ENCODE measurements at regions not wholly inside any gene's neighbourhood (a gene's known extent, or its start where the extent isn't known, plus 50 kb on each side); places are given as distances from the start of the nearest gene placed in this dataset.
A peak's percentile ranks its signal among the peaks of the same experiment; 100 is the strongest.

GRCh38 chr4:136965478-136965877 lies 566.8 kb downstream of the PCDH18 start:
- H3K4me3 ChIP-seq (ENCODE audit: low read length), result no peak overlapping the region
- no peaks in the 10 kb centered on the region for H3K9me3 ChIP-seq (replicated peaks; ENCODE audit: control insufficient read depth, low read depth, low read length)
- H3K4me1 ChIP-seq (ENCODE audit: control insufficient read depth, insufficient read depth, low read length), result no peaks in the 10 kb centered on the region
- no peaks in the 10 kb centered on the region for H3K36me3 ChIP-seq (ENCODE audit: control insufficient read depth, insufficient read depth, low read length)
- no CpG with 5 or more reads among the region's 3 CpGs for WGBS (ENCODE audit: insufficient coverage)
- no peaks in the 10 kb centered on the region for H3K27me3 ChIP-seq (ENCODE audit: control insufficient read depth, insufficient read depth, low read length)
- DNase-seq, result no peak
- H3K27ac ChIP-seq (ENCODE audit: low read length), result no peak overlapping the region

GRCh38 chr4:136962868-136963267 lies 569.4 kb downstream of the PCDH18 start:
- no peaks in the 10 kb centered on the region for H3K27me3 ChIP-seq (ENCODE audit: control insufficient read depth, insufficient read depth, low read length)
- no peak overlapping the region for H3K27ac ChIP-seq (ENCODE audit: low read length)
- DNase-seq, result no peak
- H3K36me3 ChIP-seq (ENCODE audit: control insufficient read depth, insufficient read depth, low read length), result no peaks in the 10 kb centered on the region
- H3K4me1 ChIP-seq (ENCODE audit: control insufficient read depth, insufficient read depth, low read length), result no peaks in the 10 kb centered on the region
- no CpG with 5 or more reads among the region's 2 CpGs for WGBS (ENCODE audit: insufficient coverage)
- no peak overlapping the region for H3K4me3 ChIP-seq (ENCODE audit: low read length)
- H3K9me3 ChIP-seq (replicated peaks; ENCODE audit: control insufficient read depth, low read depth, low read length), result no peaks in the 10 kb centered on the region

- no peak overlapping the region for H3K27ac ChIP-seq (ENCODE audit: low read length)
- no peaks in the 10 kb centered on the region for H3K36me3 ChIP-seq (ENCODE audit: control insufficient read depth, insufficient read depth, low read length)
- H3K27me3 ChIP-seq (ENCODE audit: control insufficient read depth, insufficient read depth, low read length), result no peaks in the 10 kb centered on the region
- H3K4me1 ChIP-seq (ENCODE audit: control insufficient read depth, insufficient read depth, low read length), result no peaks in the 10 kb centered on the region
- WGBS (ENCODE audit: insufficient coverage), result 96% methylated on average over 9 of the region's 9 CpGs
- H3K4me3 ChIP-seq (ENCODE audit: low read length), result no peak overlapping the region
- no peak for DNase-seq
- H3K9me3 ChIP-seq (replicated peaks; ENCODE audit: control insufficient read depth, low read depth, low read length), result peaks cover 3% of the 10 kb centered on the region
Observed at GRCh38 chr4:136946307-136946907, 585.9 kb downstream of the PCDH18 start.

- Histone ChIP-seq H3K36me3 (ENCODE audit: control insufficient read depth, insufficient read depth, low read length) (no peaks in the 10 kb centered on the region), H3K4me3 (ENCODE audit: low read length) (no peak overlapping the region), H3K27me3 (ENCODE audit: control insufficient read depth, insufficient read depth, low read length) (no peaks in the 10 kb centered on the region), H3K27ac (ENCODE audit: low read length) (no peak overlapping the region), H3K9me3 (replicated peaks; ENCODE audit: control insufficient read depth, low read depth, low read length) (no peaks in the 10 kb centered on the region), H3K4me1 (ENCODE audit: control insufficient read depth, insufficient read depth, low read length) (peaks cover 2% of the 10 kb centered on the region)
- no peak for DNase-seq
Observed at GRCh38 chr4:136939781-136940180, 592.5 kb downstream of the PCDH18 start.

GRCh38 chr4:136935871-136936270 lies 596.4 kb downstream of the PCDH18 start:
- no CpG with 5 or more reads among the region's 3 CpGs for WGBS (ENCODE audit: insufficient coverage)
- H3K4me1 ChIP-seq (ENCODE audit: control insufficient read depth, insufficient read depth, low read length), result peaks cover 2% of the 10 kb centered on the region
- no peak overlapping the region for H3K4me3 ChIP-seq (ENCODE audit: low read length)
- no peaks in the 10 kb centered on the region for H3K9me3 ChIP-seq (replicated peaks; ENCODE audit: control insufficient read depth, low read depth, low read length)
- no peak overlapping the region for H3K27ac ChIP-seq (ENCODE audit: low read length)
- H3K36me3 ChIP-seq (ENCODE audit: control insufficient read depth, insufficient read depth, low read length), result no peaks in the 10 kb centered on the region
- no peaks in the 10 kb centered on the region for H3K27me3 ChIP-seq (ENCODE audit: control insufficient read depth, insufficient read depth, low read length)
- peak; percentile 25 for DNase-seq

- DNase-seq, result no peak
- Histone ChIP-seq H3K9me3 (replicated peaks; ENCODE audit: control insufficient read depth, low read depth, low read length) (no peaks in the 10 kb centered on the region), H3K36me3 (ENCODE audit: control insufficient read depth, insufficient read depth, low read length) (no peaks in the 10 kb centered on the region), H3K27ac (ENCODE audit: low read length) (no peak overlapping the region), H3K4me3 (ENCODE audit: low read length) (no peak overlapping the region), H3K27me3 (ENCODE audit: control insufficient read depth, insufficient read depth, low read length) (no peaks in the 10 kb centered on the region), H3K4me1 (ENCODE audit: control insufficient read depth, insufficient read depth, low read length) (peaks cover 2% of the 10 kb centered on the region)
- no CpG with 5 or more reads among the region's 1 CpG for WGBS (ENCODE audit: insufficient coverage)
Observed at GRCh38 chr4:136935305-136935704, 597.0 kb downstream of the PCDH18 start.

GRCh38 chr4:136934601-136935000 lies 597.7 kb downstream of the PCDH18 start:
- no peak overlapping the region for H3K4me3 ChIP-seq (ENCODE audit: low read length)
- WGBS (ENCODE audit: insufficient coverage), result no CpG with 5 or more reads among the region's 1 CpG

GRCh38 chr4:136931781-136932180 lies 600.5 kb downstream of the PCDH18 start:
- peaks cover 2% of the 10 kb centered on the region for H3K4me1 ChIP-seq (ENCODE audit: control insufficient read depth, insufficient read depth, low read length)
- H3K36me3 ChIP-seq (ENCODE audit: control insufficient read depth, insufficient read depth, low read length), result no peaks in the 10 kb centered on the region
- no CpG with 5 or more reads among the region's 2 CpGs for WGBS (ENCODE audit: insufficient coverage)
- no peaks in the 10 kb centered on the region for H3K27me3 ChIP-seq (ENCODE audit: control insufficient read depth, insufficient read depth, low read length)
- H3K4me3 ChIP-seq (ENCODE audit: low read length), result no peak overlapping the region
- no peak overlapping the region for H3K27ac ChIP-seq (ENCODE audit: low read length)
- DNase-seq, result no peak
- H3K9me3 ChIP-seq (replicated peaks; ENCODE audit: control insufficient read depth, low read depth, low read length), result no peaks in the 10 kb centered on the region

More at GRCh38 chr4:136934601-136935000, 597.7 kb downstream of the PCDH18 start:
- Histone ChIP-seq H3K27ac (ENCODE audit: low read length) (no peak overlapping the region), H3K27me3 (ENCODE audit: control insufficient read depth, insufficient read depth, low read length) (no peaks in the 10 kb centered on the region), H3K4me1 (ENCODE audit: control insufficient read depth, insufficient read depth, low read length) (peaks cover 2% of the 10 kb centered on the region), H3K9me3 (replicated peaks; ENCODE audit: control insufficient read depth, low read depth, low read length) (no peaks in the 10 kb centered on the region), H3K36me3 (ENCODE audit: control insufficient read depth, insufficient read depth, low read length) (no peaks in the 10 kb centered on the region)
- peak; percentile 28 for DNase-seq

GRCh38 chr4:136928957-136929411 lies 603.3 kb downstream of the PCDH18 start:
- H3K27ac ChIP-seq (ENCODE audit: low read length), result no peak overlapping the region
- no peaks in the 10 kb centered on the region for H3K4me1 ChIP-seq (ENCODE audit: control insufficient read depth, insufficient read depth, low read length)
- 88% methylated on average over 10 of the region's 16 CpGs for WGBS (ENCODE audit: insufficient coverage)
- H3K4me3 ChIP-seq (ENCODE audit: low read length), result no peak overlapping the region
- no peaks in the 10 kb centered on the region for H3K9me3 ChIP-seq (replicated peaks; ENCODE audit: control insufficient read depth, low read depth, low read length)
- H3K27me3 ChIP-seq (ENCODE audit: control insufficient read depth, insufficient read depth, low read length), result no peaks in the 10 kb centered on the region
- DNase-seq, result no peak
- no peaks in the 10 kb centered on the region for H3K36me3 ChIP-seq (ENCODE audit: control insufficient read depth, insufficient read depth, low read length)

- H3K27ac ChIP-seq (ENCODE audit: low read length), result no peak overlapping the region
- no peaks in the 10 kb centered on the region for H3K36me3 ChIP-seq (ENCODE audit: control insufficient read depth, insufficient read depth, low read length)
- no peaks in the 10 kb centered on the region for H3K4me1 ChIP-seq (ENCODE audit: control insufficient read depth, insufficient read depth, low read length)
- no peak overlapping the region for H3K4me3 ChIP-seq (ENCODE audit: low read length)
- no peak for DNase-seq
- no peaks in the 10 kb centered on the region for H3K9me3 ChIP-seq (replicated peaks; ENCODE audit: control insufficient read depth, low read depth, low read length)
- no peaks in the 10 kb centered on the region for H3K27me3 ChIP-seq (ENCODE audit: control insufficient read depth, insufficient read depth, low read length)
Observed at GRCh38 chr4:136927172-136927571, 605.1 kb downstream of the PCDH18 start.

GRCh38 chr4:136925203-136925602 lies 607.1 kb downstream of the PCDH18 start:
- no peak overlapping the region for H3K27ac ChIP-seq (ENCODE audit: low read length)
- H3K27me3 ChIP-seq (ENCODE audit: control insufficient read depth, insufficient read depth, low read length), result no peaks in the 10 kb centered on the region
- no peaks in the 10 kb centered on the region for H3K36me3 ChIP-seq (ENCODE audit: control insufficient read depth, insufficient read depth, low read length)
- H3K9me3 ChIP-seq (replicated peaks; ENCODE audit: control insufficient read depth, low read depth, low read length), result no peaks in the 10 kb centered on the region
- no peaks in the 10 kb centered on the region for H3K4me1 ChIP-seq (ENCODE audit: control insufficient read depth, insufficient read depth, low read length)
- WGBS (ENCODE audit: insufficient coverage), result no CpG with 5 or more reads among the region's 1 CpG
- no peak overlapping the region for H3K4me3 ChIP-seq (ENCODE audit: low read length)
- DNase-seq, result no peak

All from muscle of leg (tissue), 3 donors.